ENCODE measurements at regions not wholly inside any gene's neighbourhood (a gene's known extent, or its start where the extent isn't known, plus 50 kb on each side); places are given as distances from the start of the nearest gene placed in this dataset.

DNA sequence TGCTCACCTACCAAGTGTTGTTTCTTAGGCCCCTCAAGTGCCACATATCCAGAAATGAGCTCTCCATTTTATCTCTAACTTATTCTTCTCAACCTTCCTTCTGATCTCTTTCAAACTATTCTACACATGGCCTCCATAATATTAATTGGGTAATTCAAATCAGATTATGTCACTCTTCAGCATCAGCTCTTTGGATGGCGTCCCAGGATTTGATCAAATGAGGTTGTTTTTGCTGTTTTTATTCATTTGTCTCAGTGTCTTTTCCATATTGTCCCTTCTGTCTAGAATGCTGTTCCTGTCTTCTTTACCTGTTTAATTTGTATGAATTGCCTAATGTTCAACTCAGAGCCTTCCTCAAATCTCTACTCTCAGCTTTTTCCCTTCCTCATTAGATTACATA is 234.6 kb upstream of the CXCL12 start:
- Histone ChIP-seq H3K9me3 (no peaks in the 10 kb centered on the region), H3K27me3 (no peaks in the 10 kb centered on the region), H3K4me3 (no peak overlapping the region), H3K36me3 (no peaks in the 10 kb centered on the region), H3K27ac (no peak overlapping the region), H3K4me1 (no peaks in the 10 kb centered on the region)
- TF ChIP-seq POLR2AphosphoS5 (IDR thresholded peaks at IDR 0.05; ENCODE audit: insufficient read depth in 1 of 2, low read depth in 1 of 2) (no peak), POLR2A (IDR thresholded peaks at IDR 0.05) (no peak)
- TF ChIP-seq, protein P1, sequence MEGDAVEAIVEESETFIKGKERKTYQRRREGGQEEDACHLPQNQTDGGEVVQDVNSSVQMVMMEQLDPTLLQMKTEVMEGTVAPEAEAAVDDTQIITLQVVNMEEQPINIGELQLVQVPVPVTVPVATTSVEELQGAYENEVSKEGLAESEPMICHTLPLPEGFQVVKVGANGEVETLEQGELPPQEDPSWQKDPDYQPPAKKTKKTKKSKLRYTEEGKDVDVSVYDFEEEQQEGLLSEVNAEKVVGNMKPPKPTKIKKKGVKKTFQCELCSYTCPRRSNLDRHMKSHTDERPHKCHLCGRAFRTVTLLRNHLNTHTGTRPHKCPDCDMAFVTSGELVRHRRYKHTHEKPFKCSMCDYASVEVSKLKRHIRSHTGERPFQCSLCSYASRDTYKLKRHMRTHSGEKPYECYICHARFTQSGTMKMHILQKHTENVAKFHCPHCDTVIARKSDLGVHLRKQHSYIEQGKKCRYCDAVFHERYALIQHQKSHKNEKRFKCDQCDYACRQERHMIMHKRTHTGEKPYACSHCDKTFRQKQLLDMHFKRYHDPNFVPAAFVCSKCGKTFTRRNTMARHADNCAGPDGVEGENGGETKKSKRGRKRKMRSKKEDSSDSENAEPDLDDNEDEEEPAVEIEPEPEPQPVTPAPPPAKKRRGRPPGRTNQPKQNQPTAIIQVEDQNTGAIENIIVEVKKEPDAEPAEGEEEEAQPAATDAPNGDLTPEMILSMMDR (IDR thresholded peaks at IDR 0.05) = no peak
- intact Hi-C loops (cut with DNase I) = no loop called here
- no peak for DNase-seq (ENCODE audit: extremely low spot score in 2 of 2)

DNA sequence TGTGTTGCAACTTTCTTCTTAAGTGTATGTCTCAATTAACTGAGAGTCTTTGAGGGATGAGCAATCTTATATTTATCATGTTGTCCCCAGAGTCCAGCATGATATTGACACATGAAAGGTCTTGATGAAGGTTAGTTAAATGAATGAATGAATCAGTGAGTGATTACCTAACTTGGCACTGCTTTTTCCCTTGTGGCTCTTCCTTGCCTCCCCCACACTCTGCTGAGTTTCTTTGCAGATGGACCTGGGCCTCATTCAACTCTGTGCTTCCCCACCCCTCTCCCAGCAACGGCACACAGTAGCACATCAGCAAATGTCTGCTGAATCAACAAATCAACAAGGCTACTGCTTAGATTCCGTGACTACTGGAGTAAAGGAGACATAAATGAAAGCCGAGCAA is 235.1 kb upstream of the CXCL12 start:
- TF ChIP-seq, protein P1 (IDR thresholded peaks at IDR 0.05) = no peak
- TF ChIP-seq POLR2A (IDR thresholded peaks at IDR 0.05) = no peak
- TF ChIP-seq POLR2AphosphoS5 (IDR thresholded peaks at IDR 0.05; ENCODE audit: insufficient read depth in 1 of 2, low read depth in 1 of 2) = no peak
- H3K9me3 ChIP-seq = no peaks in the 10 kb centered on the region
- H3K36me3 ChIP-seq = no peaks in the 10 kb centered on the region
- H3K4me1 ChIP-seq = no peaks in the 10 kb centered on the region
- intact Hi-C loops (cut with DNase I) = no loop called here
- no peak overlapping the region for H3K27ac ChIP-seq
- H3K4me3 ChIP-seq = no peak overlapping the region
- DNase-seq (ENCODE audit: extremely low spot score in 2 of 2) = no peak
- H3K27me3 ChIP-seq = no peaks in the 10 kb centered on the region

DNA sequence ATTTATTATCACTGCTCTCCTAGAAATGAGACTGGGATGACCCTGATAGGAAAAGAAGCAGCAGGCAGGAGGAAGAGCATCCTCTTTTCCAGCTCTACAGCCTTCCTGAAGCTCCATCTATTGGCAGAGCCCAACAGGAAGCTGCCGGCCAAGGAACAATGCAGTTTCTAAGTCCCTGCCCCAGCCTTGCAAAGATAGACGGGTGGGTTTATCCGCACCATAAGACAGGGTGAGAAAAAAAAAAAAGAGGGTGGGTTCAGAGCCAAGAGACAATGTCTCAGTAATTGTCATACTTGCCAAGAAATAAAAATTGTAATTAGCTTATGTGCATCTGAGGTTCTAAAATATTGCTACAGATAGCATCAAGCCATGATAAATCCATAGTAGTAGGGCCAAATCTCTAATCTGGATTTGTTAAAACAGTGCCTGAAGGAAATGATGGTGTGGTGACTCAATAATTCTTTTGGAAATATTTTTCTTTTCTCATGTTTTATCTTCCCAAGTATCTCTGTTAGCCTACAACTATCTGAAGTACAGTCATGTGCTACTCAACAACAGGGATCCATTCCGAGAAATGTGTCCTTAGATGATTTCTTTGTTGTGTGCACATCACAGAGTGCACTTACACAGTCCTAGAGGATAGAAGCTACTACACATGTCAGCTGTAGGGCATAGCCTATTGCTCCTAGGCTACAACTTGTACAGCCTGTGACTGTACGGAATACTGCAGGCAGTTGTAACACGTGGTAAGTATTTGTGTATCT is 242.9 kb upstream of the CXCL12 start:
- Histone ChIP-seq H3K27me3 (no peaks in the 10 kb centered on the region), H3K27ac (no peak overlapping the region), H3K4me3 (no peak overlapping the region), H3K9me3 (no peaks in the 10 kb centered on the region), H3K36me3 (no peaks in the 10 kb centered on the region), H3K4me1 (peaks cover 5% of the 10 kb centered on the region)
- intact Hi-C loops (cut with DNase I) = no loop called here
- no peak for DNase-seq (ENCODE audit: extremely low spot score in 2 of 2)
- TF ChIP-seq POLR2A (IDR thresholded peaks at IDR 0.05) (no peak), POLR2AphosphoS5 (IDR thresholded peaks at IDR 0.05; ENCODE audit: insufficient read depth in 1 of 2, low read depth in 1 of 2) (no peak)
- TF ChIP-seq, protein P1 (IDR thresholded peaks at IDR 0.05) = no peak

DNA sequence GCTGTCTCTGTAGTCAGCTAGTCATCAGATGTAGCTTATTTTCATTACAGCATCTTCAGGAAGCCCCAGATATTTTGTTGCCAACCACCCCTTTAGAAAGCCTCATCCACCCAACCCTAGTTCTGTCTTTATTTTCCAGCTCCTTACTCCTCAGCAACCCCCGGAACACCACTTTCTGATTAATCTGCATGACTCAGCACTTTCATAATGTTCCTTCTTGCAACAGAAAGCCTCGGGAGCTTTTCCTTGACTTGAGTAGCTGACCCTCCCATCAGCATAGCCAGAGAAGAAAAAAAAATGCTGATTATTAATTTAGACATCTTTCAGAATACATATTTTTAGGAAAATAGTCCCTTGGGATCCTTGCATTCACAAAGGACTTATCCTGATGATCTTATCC is 244.0 kb upstream of the CXCL12 start:
- H3K27ac ChIP-seq = no peak overlapping the region
- H3K27me3 ChIP-seq = no peaks in the 10 kb centered on the region
- no peak for TF ChIP-seq POLR2A (IDR thresholded peaks at IDR 0.05)
- TF ChIP-seq POLR2AphosphoS5 (IDR thresholded peaks at IDR 0.05; ENCODE audit: insufficient read depth in 1 of 2, low read depth in 1 of 2) = no peak
- TF ChIP-seq, protein P1 (IDR thresholded peaks at IDR 0.05) = no peak
- intact Hi-C loops (cut with DNase I) = no loop called here
- peaks cover 5% of the 10 kb centered on the region for H3K4me1 ChIP-seq
- no peaks in the 10 kb centered on the region for H3K36me3 ChIP-seq
- H3K4me3 ChIP-seq = no peak overlapping the region
- no peaks in the 10 kb centered on the region for H3K9me3 ChIP-seq
- no peak for DNase-seq (ENCODE audit: extremely low spot score in 2 of 2)

DNA sequence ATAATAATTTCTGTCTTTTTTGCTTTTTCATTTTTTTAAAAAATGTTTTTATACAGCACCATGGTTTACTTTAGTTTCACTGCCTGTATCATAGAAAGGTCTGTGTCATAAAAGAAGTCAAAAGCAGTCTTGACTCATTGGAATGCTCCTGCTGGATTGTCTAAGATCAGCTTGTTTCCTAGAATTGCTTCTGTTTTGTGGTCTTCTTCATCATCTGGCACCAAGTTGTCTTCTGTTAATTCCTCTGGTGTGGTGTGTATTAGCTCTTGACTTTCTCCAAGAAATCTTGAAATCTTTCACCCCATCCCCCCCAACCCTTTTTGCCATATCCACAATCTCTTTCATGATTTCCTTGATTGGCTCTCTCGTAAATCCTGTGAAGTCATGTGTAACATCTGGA is 250.3 kb upstream of the CXCL12 start:
- Histone ChIP-seq H3K9me3 (no peaks in the 10 kb centered on the region), H3K27ac (no peak overlapping the region), H3K4me1 (no peaks in the 10 kb centered on the region), H3K4me3 (no peak overlapping the region), H3K36me3 (no peaks in the 10 kb centered on the region), H3K27me3 (no peaks in the 10 kb centered on the region)
- intact Hi-C loops (cut with DNase I) = no loop called here
- TF ChIP-seq POLR2AphosphoS5 (IDR thresholded peaks at IDR 0.05; ENCODE audit: insufficient read depth in 1 of 2, low read depth in 1 of 2) (no peak), POLR2A (IDR thresholded peaks at IDR 0.05) (no peak)
- TF ChIP-seq, protein P1 (IDR thresholded peaks at IDR 0.05) = no peak
- DNase-seq (ENCODE audit: extremely low spot score in 2 of 2) = no peak

Data from vagina (tissue), 2 donors.